DMS 273 treated with DMSO at 0.1 percent for 48 hours (cell line): ENCODE measurements at regions not wholly inside any gene's neighbourhood (a gene's known extent, or its start where the extent isn't known, plus 50 kb on each side); places are given as distances from the start of the nearest gene placed in this dataset.

Source experiments
- DNase-seq: peaks from one replicate; lab custom pipeline; 2025; lab: John Stamatoyannopoulos, UW

DNA sequence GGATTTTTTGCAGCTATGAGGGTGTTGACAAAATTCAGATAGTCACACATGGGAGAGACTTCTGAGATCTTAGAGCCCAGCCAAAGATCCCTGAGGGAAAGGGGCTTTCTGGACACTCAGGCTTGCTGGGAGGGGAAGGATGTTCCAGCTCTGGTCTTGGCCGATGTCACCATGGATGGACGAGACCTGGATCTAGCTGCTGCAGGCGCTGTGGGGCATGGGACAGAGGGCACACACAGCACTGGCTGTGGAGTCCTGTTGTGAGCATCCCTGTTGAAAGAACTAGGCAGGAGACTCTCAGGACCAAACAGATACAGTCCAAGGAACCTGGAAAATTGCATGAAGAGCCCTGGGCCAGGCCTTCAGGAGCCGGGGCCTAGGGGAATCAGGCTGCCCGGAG lies 80.1 kb upstream of the SDK2 start:
- no peak for DNase-seq

DNA sequence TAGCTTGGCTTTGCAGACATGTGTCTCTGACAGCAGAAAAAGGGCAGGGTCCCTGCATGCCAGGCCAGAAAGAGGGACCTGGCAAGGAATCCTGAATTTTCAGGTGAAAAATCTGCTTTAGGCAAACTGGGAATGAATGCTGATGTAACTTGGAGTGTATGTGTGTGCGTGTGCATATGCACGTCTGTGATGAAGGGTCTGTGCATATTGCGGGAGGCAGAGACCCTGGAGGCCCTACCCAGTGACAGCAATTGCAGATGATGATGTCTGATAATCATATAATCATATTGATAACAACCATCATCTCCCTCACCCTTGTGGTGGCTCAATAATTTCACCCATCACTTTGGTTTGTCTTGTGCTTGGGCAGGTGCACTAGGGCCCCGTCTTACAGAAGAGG lies 80.7 kb upstream of the SDK2 start:
- no peak for DNase-seq

DNA sequence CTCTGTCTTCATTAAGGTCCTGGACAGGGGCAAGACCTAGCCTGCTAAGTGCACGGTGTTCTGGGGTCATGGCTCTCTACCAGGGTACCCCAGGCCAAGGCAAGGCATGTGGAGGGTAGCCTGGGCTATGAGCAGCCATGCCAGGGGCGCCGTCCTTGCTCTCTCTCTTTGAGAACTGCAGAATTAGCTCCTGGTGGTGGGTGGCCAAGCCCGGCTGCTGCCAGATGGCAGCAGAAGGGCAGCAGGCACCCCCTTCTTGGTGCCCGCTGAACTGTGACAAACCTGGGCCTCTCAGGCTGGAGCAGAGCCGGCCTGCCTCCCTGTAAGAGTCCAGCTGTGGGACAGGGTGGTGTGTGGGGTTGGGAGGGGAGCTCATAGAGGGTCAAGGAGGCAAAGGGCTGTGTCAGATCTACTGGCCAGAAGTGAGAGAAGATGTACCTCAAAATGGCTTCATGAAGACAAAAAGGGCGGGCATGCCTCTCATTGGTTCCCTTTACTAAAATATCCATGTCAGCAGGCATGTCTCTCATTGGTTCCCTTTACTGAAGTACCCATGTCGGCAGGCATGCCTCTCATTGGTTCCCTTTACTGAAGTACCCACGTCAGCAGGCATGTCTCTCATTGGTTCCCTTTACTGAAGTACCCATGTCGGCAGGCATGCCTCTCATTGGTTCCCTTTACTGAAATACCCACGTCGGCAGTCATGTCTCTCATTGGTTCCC lies 81.7 kb upstream of the SDK2 start:
- DNase-seq: no peak

DNA sequence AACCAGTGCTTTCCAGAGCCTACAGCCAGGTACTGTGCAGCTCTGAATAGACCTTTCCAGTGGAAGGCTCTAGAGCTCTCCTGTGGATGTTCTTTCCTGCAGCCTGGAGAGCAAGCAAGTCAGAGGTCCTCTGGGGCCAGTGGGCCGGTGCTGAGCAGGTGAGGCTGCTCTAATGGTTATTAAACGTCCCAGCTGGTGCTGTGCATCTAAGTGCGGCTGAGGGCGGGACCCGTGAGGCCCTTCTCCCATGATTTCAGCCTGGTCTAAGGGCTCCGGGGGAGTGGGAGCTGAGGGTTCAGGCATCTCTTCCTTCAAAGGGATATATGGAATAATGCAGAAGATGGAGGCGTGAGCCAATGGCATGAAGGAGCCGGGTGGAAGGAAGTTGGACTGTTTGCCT lies 83.7 kb upstream of the SDK2 start:
- no peak for DNase-seq

DNA sequence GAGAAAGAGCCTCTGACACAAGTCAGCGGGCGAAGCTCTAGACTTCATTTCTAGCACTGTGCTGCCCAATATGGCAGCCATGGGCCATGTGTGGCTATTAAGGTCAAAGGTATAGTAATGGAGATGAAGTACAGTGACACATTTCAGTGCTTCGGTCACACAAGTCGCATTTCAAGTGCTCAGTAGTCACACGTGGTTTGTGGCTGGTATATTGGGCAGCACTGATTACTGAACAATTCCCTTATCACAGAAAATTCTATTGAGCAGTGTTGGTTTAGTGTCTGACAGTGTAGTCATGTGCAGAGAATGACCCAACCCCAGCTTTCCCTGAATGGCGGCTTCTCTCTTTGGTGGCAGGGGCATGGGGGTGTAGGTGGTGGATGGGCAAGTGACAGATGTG lies 84.9 kb upstream of the SDK2 start:
- DNase-seq: no peak

- DNase-seq: no peak
Observed at GRCh38 chr17:73731733-73732132, 87.5 kb upstream of the SDK2 start.

- DNase-seq: no peak
Observed at GRCh38 chr17:73733517-73733916, 89.3 kb upstream of the SDK2 start.

- DNase-seq: no peak
Observed at GRCh38 chr17:73735245-73735644, 91.0 kb upstream of the SDK2 start.

DNA sequence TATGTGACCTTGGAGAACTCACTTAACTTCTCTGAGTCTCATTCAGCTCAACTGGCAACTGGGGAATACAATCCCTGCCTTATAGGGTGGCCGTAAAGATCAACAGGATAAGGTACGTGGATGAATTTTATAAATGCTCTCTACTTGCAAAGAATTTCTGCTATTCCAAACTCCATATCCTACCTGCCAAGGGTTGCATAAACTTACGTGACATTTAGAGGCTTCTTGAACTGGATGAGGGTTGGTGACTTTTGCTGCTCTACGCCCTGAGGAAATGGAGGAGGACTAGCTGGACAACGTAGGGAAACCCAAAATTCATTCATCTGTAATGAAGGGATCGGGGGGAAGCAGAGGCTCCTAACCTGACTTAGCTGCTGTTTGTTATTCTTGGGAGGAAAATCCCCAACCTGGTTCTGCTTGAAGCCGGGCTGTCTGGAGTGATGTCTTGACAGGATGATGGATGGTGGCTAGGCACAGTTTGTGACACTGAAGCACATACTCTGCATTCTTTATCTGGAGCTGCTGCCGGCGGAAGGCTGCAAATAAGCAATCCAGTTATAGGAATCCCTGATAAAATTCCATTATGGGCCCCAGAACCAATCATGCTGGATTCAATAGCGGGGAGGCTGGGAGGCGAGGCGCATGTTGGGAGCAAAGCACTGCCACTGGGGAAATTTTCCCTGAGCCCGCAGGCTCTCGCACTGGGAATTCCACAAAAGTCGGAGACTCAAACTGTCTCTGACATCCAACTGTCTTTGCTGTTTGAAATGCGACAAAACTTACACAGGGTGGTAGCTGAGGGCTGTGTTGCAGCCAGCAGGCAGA lies 94.7 kb upstream of the SDK2 start:
- DNase-seq: no peak

- DNase-seq: no peak
Observed at GRCh38 chr17:73740370-73740769, 96.1 kb upstream of the SDK2 start.

DNA sequence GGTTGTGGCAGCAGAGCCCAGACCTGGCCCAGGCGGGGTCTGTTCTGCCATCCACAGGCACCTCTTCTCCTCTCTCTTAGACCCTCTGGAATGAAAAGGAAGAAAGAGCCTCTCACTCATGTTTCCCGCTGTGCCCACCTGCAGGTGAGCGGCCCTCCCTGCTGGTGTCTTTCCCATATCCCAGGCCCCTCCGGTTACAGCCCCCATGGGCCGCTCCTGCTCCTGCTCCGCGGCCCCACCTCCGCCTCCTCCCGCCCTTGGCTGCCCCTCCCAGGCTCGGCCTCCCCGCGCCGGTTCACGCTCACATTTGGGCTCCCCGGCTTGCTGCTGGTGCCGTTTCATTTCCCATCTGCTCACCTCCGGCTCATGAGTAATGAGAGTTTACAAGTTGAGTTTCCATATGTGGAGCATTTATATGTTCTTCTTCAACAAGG lies 98.7 kb upstream of the SDK2 start:
- peak; percentile 49 for DNase-seq

GRCh38 chr17:73743518-73744201 lies 99.4 kb upstream of the SDK2 start:
- peak; percentile 14 for DNase-seq

DNA sequence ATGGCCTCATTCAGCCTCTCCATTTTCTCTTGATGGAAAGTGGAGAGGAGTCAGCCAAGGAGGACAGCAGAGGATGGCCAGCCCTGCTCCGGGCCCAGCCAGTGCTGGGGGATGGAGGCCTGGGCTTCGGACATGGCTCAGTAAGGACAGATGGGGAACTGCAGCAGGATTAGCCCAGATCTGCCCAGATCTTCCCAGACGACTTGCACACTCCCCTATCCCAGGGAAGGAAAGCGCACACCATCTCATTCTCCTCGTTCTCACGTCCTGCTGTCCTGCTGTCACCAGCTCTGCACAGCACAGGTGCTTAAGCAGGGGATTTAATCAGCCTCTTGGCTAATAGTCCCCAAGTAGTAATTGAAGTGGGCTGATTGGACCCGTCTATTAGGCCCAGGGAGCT lies 100.2 kb upstream of the SDK2 start:
- peak; percentile 16 for DNase-seq

GRCh38 chr17:73746314-73747073 lies 102.2 kb upstream of the SDK2 start:
- DNase-seq: no peak

DNA sequence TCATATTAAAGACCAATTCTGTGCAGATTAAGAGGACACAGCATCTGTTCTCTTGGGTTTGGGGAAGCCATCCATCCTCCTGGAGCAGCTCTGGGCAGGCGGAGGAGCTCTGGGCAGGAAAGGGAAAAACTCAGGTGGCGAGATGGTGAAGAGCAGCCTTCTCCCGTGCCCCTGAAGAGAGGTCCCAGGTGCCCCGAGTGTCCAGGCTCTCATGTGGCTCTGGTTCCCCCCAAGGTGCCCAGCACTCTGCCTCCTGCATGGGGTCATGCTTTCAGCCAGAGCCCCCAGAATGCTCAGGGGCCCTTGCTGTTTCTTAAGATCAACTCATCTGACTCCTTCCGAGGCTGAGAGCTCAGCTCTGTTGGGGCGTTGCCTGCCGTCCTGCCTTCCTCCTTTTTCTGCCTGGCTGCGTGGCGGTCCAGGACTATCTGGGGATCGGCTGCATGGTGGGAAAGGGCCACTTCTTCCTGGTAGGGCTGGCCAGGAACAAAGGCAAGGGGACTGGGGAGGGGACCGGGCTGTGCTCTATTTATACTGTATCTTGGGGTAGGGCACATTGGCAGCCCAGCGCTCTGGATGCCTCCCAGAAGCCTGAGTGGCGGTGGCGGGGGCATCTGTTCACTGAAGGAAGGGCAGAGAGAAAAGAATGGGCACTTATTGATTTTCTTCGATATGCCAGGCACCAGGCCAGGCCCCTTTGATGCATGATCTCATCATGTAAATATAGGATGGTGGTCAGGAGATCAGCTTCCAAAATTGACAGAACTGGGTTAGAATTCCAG lies 103.2 kb upstream of the SDK2 start:
- no peak for DNase-seq

- DNase-seq: peak; percentile 66
Observed at GRCh38 chr17:73748508-73748907, 104.3 kb upstream of the SDK2 start.

DNA sequence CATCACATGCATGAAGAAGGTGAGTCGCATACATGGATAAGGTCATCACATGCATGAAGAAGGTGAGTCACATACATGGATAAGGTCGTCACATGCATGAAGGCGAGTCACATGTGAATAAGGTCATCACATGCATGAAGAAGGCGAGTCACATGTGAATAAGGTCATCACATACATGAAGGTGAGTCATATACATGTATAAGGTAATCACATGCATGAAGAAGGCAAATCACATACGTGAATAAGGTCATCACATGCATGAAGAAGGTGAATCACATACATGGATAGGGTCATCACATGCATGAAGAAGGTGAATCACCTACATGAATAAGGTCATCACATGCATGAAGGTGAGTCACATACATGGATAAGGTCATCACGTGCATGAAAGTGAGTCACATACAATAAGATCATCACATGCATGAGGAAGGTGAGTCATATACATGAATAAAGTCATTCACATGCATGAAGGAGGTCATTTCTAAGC lies 105.1 kb upstream of the SDK2 start:
- no peak for DNase-seq

DNA sequence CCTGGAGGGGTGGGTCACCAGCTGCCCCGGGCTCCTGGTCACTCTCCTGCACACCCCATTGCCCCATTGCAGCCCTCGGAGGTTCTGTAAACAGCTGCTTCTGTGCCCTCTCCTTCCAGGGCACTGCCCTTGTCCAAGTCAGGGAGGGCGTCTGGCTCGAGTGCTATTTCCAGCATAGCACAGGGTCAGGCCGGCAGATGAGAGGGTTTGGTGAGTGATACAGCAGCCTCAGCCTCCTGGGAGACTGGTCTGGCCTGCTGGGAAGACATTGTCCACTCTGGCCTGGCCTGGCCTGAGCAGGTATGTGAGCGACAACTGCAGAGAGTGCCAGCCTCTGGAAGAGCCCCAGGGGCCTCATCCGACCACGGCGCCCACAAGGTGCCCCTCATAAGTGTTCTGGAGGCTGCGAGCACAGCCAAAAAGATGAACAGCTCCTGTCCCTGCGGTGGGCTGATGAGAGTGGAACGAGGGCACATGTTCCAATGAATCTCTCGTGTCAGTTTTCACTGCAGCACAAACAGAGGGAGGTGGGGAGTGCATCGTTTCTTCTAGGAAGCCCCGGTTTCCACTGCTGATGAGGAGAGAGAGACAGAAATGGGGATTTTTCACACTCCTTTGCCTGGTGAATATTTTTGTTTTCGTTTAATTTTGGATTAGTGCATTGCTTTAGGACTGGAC lies 105.8 kb upstream of the SDK2 start:
- DNase-seq: no peak

- DNase-seq: peak; percentile 33
Observed at GRCh38 chr17:73750975-73751374, 106.7 kb upstream of the SDK2 start.

GRCh38 chr17:73753751-73754496 lies 109.7 kb upstream of the SDK2 start:
- no peak for DNase-seq
